Hematopoietic multipotent progenitor cell treated with erythropoietin and hydrocortisone succinate and interleukin-3 and kit ligand, for 8 days (in vitro differentiated cells): ENCODE measurements at regions not wholly inside any gene's neighbourhood (a gene's known extent, or its start where the extent isn't known, plus 50 kb on each side); places are given as distances from the start of the nearest gene placed in this dataset.
"Not testable (repeated sequence)": the region's sequence is repeated elsewhere in the genome, so short reads cannot be mapped to it uniquely, and the experiment has no call there.

ENCODE experiments used
- DNase-seq: peaks from one replicate; pipeline ENCODE4 v3.0.0-alpha.2; 2015

GRCh38 chr10:37733822-37734221 lies 123.6 kb downstream of the ZNF248 start:
- DNase-seq, result no peak

GRCh38 chr10:37732685-37733084 lies 124.7 kb downstream of the ZNF248 start:
- no peak for DNase-seq

DNA sequence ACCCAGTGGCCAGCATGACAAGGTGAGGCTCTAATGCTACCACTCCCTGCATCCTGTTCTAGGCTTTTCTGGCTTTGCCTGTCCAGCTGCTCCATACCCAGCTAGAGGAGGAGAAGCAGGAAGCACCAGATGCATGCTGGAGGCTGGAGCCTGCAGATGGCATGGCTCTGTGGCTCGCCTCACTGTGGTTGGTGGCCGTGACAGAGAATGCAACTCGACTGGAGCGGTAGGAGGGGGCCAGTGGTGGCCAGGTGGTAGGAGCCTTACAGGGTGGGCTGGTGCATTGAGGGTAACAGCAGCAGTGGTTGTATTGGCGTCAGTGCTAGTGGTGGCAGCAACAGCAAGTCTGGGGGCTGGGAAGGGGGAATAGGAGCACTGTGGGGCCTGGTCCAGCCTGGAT lies 128.6 kb downstream of the ZNF248 start:
- DNase-seq, result no peak

GRCh38 chr10:37727491-37728352 lies 129.7 kb downstream of the ZNF248 start:
- DNase-seq, result no peak

GRCh38 chr10:37721100-37721499 lies 136.3 kb downstream of the ZNF248 start:
- no peak for DNase-seq

- DNase-seq, result not testable (repeated sequence)
These were observed 139.3 kb downstream of the ZNF248 start for GRCh38 chr10:37718060-37718459.

DNA sequence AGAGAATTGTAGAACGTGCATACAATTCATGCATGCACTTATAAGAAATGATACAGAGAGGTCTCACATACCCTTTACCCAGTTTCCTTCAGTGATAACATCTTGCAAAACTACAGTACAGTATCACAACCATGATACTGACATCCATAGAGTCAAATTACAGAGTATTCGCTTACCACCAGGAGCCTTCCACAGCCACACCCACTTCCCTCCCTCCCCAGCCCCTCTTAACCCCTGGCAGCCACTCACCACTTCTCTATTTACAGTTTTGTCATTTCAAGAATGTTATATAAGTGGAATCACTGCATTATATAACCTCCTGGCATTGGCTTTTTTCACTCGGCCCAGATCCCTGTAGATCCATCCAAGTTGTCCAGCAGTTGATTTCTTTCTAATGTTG lies 143.8 kb downstream of the ZNF248 start:
- DNase-seq, result no peak

DNA sequence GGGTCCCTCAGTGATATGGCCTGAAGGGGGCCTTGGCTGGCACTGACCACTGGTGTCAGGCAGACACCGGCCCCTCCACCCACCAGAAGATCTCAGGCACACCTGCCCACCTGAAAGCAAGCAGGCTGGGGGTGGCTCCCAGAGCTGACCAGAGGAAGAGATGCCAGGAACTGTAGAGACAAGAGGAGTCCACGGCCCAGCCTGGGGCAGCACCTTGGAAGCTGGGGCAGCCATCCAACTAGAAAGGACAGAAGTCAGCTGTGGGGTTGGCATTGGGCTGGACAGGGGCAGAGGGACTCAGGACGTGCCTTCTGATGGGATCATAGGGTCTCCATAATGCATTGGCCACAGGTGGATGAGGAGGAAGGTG lies 144.3 kb downstream of the ZNF248 start:
- no peak for DNase-seq

- no peak for DNase-seq
These were observed 144.8 kb downstream of the ZNF248 start for GRCh38 chr10:37712489-37713131.

DNA sequence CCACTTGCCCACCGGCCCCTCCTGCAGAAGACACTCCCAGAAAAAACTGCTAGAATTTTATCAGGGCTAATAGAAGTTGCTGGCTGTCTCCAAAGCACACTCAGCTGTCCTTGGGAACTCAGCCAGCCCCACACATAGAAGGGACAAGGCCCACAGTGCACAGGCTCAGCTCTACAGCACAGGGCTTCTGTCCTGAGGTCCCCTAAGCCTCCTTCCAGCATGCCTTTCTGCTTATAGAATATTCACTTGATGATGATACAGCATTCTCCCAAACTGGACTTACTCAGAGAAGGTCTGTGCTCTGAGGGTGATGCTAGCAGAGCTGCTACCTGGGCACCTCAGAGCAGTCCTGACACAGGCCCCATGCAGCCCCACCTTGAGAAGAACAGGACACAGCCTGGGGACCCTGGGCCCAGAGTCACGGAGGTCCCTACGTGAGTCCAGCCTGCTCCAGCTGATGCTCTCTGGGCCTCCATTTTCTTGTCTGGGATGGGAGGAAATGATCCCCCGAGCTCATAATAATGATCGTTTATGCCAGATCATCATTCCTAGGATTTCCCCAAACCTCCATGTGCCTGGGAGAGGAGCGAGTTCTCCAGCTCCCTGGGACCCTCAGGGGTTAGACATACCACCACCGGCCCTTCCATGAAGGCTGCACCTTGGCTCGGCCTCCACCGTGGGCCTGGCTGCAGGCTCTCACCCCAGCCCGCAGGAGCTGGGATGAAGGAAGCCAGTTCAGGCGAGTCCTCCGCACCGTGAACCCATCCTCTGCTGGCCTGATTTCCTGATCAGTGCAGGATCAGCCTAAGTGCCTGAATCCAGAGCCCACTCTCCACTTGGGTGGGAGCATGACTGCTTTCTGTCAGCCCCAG lies 145.6 kb downstream of the ZNF248 start:
- no peak for DNase-seq

DNA sequence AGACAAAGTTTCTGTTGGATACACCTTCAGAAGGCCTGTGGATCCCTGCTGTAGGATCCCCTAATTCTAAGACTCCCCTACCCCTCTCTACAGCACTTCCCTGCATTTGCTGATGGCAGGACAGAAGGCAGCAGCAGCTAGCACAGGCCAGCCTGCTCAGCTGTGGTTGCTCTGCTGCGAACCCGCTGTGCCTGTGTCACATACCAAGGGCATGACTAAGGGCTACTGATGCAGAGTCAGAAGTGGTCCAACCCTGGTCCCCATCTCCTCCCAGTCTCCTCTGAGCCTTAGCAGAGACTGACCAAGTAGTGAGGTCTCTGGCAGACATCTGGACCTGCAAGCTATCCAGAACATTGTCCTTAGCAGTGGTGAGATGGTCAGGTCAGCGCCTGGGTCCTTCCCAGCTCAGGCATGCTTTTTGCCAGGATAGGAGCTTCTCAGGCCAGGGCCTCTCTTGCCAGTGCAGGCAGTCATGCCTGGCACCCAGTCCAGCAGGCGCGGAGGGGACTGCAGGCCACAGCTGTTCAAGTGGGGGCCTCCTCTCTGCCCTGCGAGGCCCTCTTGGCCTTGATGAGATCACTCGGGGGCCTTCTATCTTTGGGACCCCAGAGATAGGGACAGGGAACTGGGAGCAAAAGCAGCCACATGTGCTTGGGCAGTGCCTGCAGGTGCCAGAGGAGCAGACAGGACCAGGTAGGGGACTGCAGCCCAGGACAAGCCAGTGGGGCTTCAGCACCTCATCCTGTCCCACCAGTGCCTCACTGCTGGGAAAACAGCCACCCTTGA lies 146.4 kb downstream of the ZNF248 start:
- DNase-seq, result no peak

GRCh38 chr10:37707829-37708578 lies 149.4 kb downstream of the ZNF248 start:
- DNase-seq, result no peak

DNA sequence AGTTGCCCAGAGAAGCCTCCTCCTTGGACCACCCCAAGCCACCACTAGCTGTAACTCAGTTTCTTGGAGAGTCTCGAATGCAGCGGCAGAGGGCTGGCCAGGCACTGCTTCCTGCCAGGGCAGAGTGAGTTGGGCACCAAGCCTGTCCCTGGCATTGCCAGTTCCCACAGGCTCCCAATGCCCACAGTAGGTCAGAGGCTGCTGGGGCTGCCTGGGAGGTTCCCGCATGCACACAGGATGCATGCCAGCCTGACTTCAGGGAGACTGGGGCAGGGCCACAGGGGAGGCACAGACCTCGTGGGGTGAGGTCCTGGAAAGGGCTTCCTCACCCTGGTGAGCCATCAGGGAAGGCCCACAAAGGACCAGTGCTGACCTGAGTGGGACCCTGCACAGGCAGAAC lies 152.8 kb downstream of the ZNF248 start:
- DNase-seq, result no peak

GRCh38 chr10:37703833-37704382 lies 153.5 kb downstream of the ZNF248 start:
- DNase-seq, result no peak

DNA sequence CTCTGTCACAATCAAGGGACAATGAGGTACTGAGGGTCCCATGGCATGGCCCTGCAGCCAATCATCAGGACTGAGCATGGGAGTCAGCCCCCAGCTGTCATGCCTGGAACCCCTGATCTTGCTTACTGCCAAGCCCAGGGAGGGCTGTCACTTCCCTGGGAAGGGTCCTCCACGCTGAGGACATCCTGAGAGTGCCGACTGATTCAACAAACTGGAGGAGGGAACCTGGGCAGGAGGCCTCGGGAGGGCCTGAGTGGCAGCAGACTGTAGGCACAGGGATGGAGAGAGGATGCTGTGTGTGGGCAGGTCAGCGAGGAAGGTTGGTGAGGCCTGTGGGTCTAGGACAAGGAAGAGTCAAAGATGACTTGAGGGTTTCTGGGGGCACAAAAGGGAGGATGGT lies 154.3 kb downstream of the ZNF248 start:
- no peak for DNase-seq

DNA sequence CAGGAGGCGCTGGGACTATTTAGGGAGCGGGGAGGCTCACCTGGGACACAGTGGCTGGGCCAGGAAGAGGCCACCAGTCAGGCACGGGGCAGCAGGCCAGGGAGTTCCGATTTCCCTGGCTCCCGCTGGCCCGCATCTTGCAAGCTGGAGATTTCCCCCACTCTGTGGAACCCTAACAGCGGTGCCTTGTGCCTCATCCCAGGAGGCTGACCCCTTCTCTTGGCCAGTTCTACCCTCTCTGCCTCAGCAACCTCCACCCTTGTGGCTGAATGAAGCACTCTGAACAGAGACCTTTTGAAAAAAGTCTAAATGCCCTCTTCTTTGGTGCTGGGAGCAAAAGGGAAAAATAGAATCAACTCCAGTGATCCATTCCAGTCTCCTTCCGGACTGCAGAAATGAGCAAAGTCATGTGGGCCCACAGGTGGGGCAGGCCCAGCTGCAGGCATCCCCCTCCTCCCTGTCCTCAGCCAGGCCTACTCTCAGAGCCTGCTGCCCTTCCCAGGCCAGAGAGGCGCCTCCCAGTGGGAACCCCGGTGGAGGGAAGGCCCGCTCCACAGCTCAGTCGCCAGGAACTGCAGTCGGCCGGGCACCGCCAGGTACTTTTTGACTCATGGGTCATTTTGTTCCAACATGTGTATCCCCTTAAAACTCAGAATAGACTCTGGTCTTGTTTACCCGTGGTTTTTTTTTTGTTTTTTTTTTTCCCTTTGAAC lies 155.5 kb downstream of the ZNF248 start:
- DNase-seq, result no peak

DNA sequence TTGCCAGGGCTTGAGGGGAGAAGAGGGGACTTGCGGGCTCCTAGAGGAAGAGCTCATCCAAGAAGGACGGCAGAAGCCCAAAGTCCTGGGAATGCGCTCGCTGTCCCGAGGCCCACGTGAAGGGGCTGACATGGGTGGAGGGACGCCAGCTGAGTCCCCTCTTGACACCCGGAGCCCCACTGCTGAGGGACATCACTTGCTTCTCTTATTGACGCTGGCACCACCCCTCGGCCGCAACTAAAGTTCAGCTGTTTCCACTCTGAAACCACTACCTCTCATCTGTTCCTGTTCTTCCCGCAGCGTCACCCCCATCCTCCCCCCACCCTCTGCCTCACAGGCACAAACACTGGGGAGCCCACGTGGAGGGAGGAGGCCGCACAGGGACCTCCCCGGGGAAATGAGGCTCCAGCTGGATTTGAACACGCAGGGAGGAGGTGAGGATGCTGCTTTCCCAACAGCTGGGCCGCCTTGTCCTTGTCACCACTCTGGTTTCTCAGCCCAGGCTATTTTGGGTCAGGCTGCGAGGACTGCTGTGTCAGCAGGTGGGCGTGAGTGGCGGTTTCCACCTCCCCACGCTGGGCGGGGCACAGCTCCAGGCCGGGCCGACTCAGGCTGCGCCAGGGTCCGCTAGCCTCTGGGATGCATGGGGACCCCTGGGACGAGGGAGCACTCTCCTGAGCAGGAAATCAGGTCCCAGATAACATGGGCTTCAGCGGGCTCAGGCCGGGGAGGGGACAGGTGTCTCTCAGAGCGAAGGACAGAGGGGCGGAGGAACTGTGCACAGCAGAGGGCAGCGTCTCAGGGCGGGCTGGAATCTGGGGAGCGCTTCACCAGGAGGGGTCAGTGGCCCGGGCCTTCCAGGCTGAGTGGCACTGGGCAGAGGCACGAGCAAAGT lies 156.3 kb downstream of the ZNF248 start:
- no peak for DNase-seq

GRCh38 chr10:37687581-37687980 lies 169.8 kb downstream of the ZNF248 start:
- DNase-seq, result no peak

- no peak for DNase-seq
These were observed 171.4 kb downstream of the ZNF248 start for GRCh38 chr10:37685741-37686683.
